ENCODE measurements at regions not wholly inside any gene's neighbourhood (a gene's known extent, or its start where the extent isn't known, plus 50 kb on each side); places are given as distances from the start of the nearest gene placed in this dataset.

DNA sequence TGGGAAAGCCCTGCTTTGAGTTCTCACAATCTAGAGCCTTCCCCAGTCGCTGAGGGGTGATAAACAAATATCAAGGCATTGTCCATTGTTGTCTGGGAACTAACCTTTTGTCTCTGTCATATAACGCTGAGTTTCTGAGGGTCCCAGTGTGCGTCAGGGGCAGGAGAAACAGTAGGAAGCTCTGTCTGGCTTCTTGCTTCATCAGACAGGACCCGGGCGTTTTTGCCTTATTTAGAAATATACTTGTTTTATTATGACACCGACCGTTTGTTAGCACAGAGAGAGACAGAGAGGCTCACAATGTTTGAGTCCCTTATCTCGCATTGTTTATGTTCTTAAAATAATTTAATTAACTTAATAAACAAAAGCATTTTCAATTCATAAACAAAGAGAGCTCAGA, 204.9 kb upstream of the GAS1 start:
- Histone ChIP-seq H3K27ac (ENCODE audit: low read depth, low read length) (no peak overlapping the region), H3K79me2 (ENCODE audit: insufficient read depth, low read length) (no peaks in the 10 kb centered on the region), H3K9me3 (ENCODE audit: low read depth, low read length) (peaks cover 2% of the 10 kb centered on the region), H3K4me2 (ENCODE audit: insufficient read depth, low read length) (no peak overlapping the region), H4K20me1 (ENCODE audit: insufficient read depth, low read length) (no peaks in the 10 kb centered on the region), H3K36me3 (ENCODE audit: insufficient read depth, low read length) (no peaks in the 10 kb centered on the region), H3K4me1 (ENCODE audit: insufficient read depth, low read length) (peaks cover 7% of the 10 kb centered on the region), H3K4me3 (ENCODE audit: insufficient read depth, low read length) (no peak overlapping the region), H3K27me3 (ENCODE audit: insufficient read depth, low read length) (no peaks in the 10 kb centered on the region), H2AFZ (ENCODE audit: low read length) (no peak overlapping the region)
- TF ChIP-seq, protein P1, sequence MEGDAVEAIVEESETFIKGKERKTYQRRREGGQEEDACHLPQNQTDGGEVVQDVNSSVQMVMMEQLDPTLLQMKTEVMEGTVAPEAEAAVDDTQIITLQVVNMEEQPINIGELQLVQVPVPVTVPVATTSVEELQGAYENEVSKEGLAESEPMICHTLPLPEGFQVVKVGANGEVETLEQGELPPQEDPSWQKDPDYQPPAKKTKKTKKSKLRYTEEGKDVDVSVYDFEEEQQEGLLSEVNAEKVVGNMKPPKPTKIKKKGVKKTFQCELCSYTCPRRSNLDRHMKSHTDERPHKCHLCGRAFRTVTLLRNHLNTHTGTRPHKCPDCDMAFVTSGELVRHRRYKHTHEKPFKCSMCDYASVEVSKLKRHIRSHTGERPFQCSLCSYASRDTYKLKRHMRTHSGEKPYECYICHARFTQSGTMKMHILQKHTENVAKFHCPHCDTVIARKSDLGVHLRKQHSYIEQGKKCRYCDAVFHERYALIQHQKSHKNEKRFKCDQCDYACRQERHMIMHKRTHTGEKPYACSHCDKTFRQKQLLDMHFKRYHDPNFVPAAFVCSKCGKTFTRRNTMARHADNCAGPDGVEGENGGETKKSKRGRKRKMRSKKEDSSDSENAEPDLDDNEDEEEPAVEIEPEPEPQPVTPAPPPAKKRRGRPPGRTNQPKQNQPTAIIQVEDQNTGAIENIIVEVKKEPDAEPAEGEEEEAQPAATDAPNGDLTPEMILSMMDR (IDR thresholded peaks at IDR 0.05; ENCODE audit: extremely low read depth, low read depth, low read length) = no peak
- no peak for DNase-seq (ENCODE audit: insufficient read length, low spot score, missing footprints)

DNA sequence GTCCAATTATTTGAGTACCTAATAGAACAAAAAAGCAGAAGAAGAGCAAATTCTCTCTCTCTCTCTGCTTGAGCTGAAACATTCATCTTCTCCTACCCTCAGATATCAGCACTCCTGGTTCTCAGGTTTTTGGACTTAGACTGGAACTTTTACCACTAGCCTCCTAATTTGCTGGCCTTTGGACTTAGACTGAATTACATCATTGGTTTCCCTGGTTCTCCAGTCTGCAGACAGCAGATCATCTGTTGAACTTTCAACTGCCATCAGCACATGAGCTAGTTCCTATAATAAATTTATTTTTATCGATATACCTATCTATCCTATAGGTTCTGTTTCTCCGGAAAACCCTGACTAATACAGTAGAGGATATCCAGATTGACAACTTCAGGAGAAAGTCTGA, 208.9 kb upstream of the GAS1 start:
- H3K27me3 ChIP-seq (ENCODE audit: insufficient read depth, low read length) = no peaks in the 10 kb centered on the region
- no peak overlapping the region for H3K4me2 ChIP-seq (ENCODE audit: insufficient read depth, low read length)
- H3K79me2 ChIP-seq (ENCODE audit: insufficient read depth, low read length) = no peaks in the 10 kb centered on the region
- no peaks in the 10 kb centered on the region for H3K36me3 ChIP-seq (ENCODE audit: insufficient read depth, low read length)
- no peak overlapping the region for H3K27ac ChIP-seq (ENCODE audit: low read depth, low read length)
- H2AFZ ChIP-seq (ENCODE audit: low read length) = no peak overlapping the region
- H3K9me3 ChIP-seq (ENCODE audit: low read depth, low read length) = no peaks in the 10 kb centered on the region
- H4K20me1 ChIP-seq (ENCODE audit: insufficient read depth, low read length) = no peaks in the 10 kb centered on the region
- no peak for DNase-seq (ENCODE audit: insufficient read length, low spot score, missing footprints)
- TF ChIP-seq, protein P1 (IDR thresholded peaks at IDR 0.05; ENCODE audit: extremely low read depth, low read depth, low read length) = no peak
- no peak overlapping the region for H3K4me3 ChIP-seq (ENCODE audit: insufficient read depth, low read length)
- peaks cover 7% of the 10 kb centered on the region for H3K4me1 ChIP-seq (ENCODE audit: insufficient read depth, low read length)

DNA sequence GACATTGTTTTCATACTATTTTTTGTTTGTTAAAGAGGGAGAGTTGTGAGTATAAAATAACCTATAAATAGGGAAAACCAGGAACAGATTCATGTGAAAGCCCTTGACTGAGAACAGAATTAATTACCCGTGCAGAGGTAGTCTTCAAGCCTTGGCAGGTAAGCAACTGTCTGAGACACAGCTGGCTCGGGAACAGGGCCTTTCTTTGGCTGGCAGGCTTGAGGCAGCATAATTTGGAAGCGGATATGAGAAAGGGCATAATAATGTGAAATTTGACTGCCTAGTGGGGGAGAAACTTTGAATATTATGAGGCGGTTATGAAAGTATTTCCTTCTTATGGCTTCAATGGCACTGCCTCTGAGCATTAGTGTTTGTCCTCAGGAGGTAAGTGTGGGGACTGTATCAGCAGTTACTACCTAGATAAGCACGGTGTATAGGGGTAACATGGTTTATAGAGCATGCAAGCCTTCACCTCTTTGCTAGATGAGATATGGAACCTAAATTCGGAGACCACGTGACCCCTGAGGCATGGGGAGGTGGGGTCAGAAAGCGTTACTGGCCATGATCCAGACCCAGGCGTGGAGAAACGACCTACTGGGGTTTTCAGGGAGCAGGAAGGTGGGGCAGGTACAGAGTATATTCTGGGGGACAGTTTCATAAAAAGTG, 210.2 kb upstream of the GAS1 start:
- H3K36me3 ChIP-seq (ENCODE audit: insufficient read depth, low read length) = no peaks in the 10 kb centered on the region
- H3K4me3 ChIP-seq (ENCODE audit: insufficient read depth, low read length) = peak overlapping the region; percentile 29
- H3K9me3 ChIP-seq (ENCODE audit: low read depth, low read length) = no peaks in the 10 kb centered on the region
- H3K27me3 ChIP-seq (ENCODE audit: insufficient read depth, low read length) = no peaks in the 10 kb centered on the region
- TF ChIP-seq, protein P1 (IDR thresholded peaks at IDR 0.05; ENCODE audit: extremely low read depth, low read depth, low read length) = no peak
- H3K4me2 ChIP-seq (ENCODE audit: insufficient read depth, low read length) = peak overlapping the region; percentile 44
- no peaks in the 10 kb centered on the region for H4K20me1 ChIP-seq (ENCODE audit: insufficient read depth, low read length)
- H3K27ac ChIP-seq (ENCODE audit: low read depth, low read length) = peak overlapping the region; percentile 8
- DNase-seq (ENCODE audit: insufficient read length, low spot score, missing footprints) = peak; percentile 48
- H3K4me1 ChIP-seq (ENCODE audit: insufficient read depth, low read length) = peaks cover 7% of the 10 kb centered on the region
- peak overlapping the region; percentile 71 for H2AFZ ChIP-seq (ENCODE audit: low read length)
- no peaks in the 10 kb centered on the region for H3K79me2 ChIP-seq (ENCODE audit: insufficient read depth, low read length)

DNA sequence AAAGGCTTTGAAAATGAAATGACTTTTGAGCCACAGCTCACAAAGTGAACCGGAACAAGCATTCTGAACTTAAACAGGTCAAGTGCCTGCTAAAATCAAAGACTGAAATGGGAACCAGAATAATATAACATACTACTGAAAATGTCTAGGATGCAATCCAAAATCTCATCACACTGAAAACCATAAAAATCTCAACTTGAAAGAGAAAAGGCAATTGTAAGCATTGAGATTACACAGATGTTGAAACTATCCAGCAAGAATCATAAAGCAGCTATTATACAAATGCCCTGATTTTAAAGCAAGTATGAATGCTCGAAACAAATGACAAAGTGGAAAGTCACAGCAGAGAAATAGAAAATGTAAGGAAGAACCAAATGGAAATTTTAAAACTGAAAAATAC, 211.5 kb upstream of the GAS1 start:
- H3K36me3 ChIP-seq (ENCODE audit: insufficient read depth, low read length) = no peaks in the 10 kb centered on the region
- no peak overlapping the region for H3K4me3 ChIP-seq (ENCODE audit: insufficient read depth, low read length)
- TF ChIP-seq, protein P1 (IDR thresholded peaks at IDR 0.05; ENCODE audit: extremely low read depth, low read depth, low read length) = no peak
- H3K4me2 ChIP-seq (ENCODE audit: insufficient read depth, low read length) = no peak overlapping the region
- no peaks in the 10 kb centered on the region for H3K79me2 ChIP-seq (ENCODE audit: insufficient read depth, low read length)
- peak overlapping the region; percentile 64 for H2AFZ ChIP-seq (ENCODE audit: low read length)
- H3K4me1 ChIP-seq (ENCODE audit: insufficient read depth, low read length) = peaks cover 7% of the 10 kb centered on the region
- no peaks in the 10 kb centered on the region for H3K9me3 ChIP-seq (ENCODE audit: low read depth, low read length)
- H3K27ac ChIP-seq (ENCODE audit: low read depth, low read length) = no peak overlapping the region
- no peaks in the 10 kb centered on the region for H4K20me1 ChIP-seq (ENCODE audit: insufficient read depth, low read length)
- H3K27me3 ChIP-seq (ENCODE audit: insufficient read depth, low read length) = no peaks in the 10 kb centered on the region
- no peak for DNase-seq (ENCODE audit: insufficient read length, low spot score, missing footprints)

All from osteoblast (primary cell).